Common myeloid progenitor, CD34-positive (primary cell): ENCODE measurements at regions not wholly inside any gene's neighbourhood (a gene's known extent, or its start where the extent isn't known, plus 50 kb on each side); places are given as distances from the start of the nearest gene placed in this dataset.
A peak's percentile ranks its signal among the peaks of the same experiment; 100 is the strongest.

ENCODE experiments used
- CTCF ChIA-PET: fragments of 350-600 bp; sonication (Branson Sonifier 250); formaldehyde crosslinking; loops from one replicate; lab custom pipeline; 2021; ENCODE audit warnings: antibody characterized with exemption; lab: Charles Lee
- POLR2A ChIA-PET: fragments of 350-600 bp; sonication (Branson Sonifier 250); formaldehyde crosslinking; loops from one replicate; lab custom pipeline; 2021; ENCODE audit warnings: antibody characterized with exemption; lab: Charles Lee
- DNase-seq, 3 donors: peaks; one replicate each; pipeline versions ENCODE4 v3.0.0 to v3.0.0-alpha.2; 2013
- H3K27ac ChIP-seq, 2 experiments: 1 replicate in 1 of 2; 2 replicates in 1 of 2; pipeline ENCODE4 v1.7.0; 2013; ENCODE audit warnings: inconsistent platforms in 2 of 2, low read length in 2 of 2, mild to moderate bottlenecking in 2 of 2, low read depth in 1 of 2, moderate library complexity in 1 of 2; ENCODE audit not compliant: severe bottlenecking in 2 of 2, insufficient read depth in 1 of 2, poor library complexity in 1 of 2
- H3K27me3 ChIP-seq, 5 experiments: replicated peaks in 2 of 5; 1 replicate in 3 of 5; 2 replicates in 2 of 5; pipeline versions ENCODE4 v1.6.1 to v1.7.0; 2013; ENCODE audit warnings: low read length in 4 of 5, mild to moderate bottlenecking in 2 of 5, moderate library complexity in 2 of 5, inconsistent platforms in 1 of 5; ENCODE audit not compliant: insufficient read depth in 5 of 5, control insufficient read depth in 4 of 5
- H3K36me3 ChIP-seq, 4 experiments: 1 replicate in 2 of 4; 2 replicates in 2 of 4; pipeline versions ENCODE4 v1.6.1 to v1.7.0; 2013; ENCODE audit warnings: low read length in 3 of 4, control low read depth in 1 of 4, mild to moderate bottlenecking in 1 of 4; ENCODE audit not compliant: control insufficient read depth in 4 of 4, insufficient read depth in 4 of 4
- H3K4me1 ChIP-seq, 4 experiments: 1 replicate in 3 of 4; 2 replicates in 1 of 4; pipeline versions ENCODE4 v1.6.1 to v1.7.1; 2013; ENCODE audit warnings: low read length in 3 of 4, mild to moderate bottlenecking in 3 of 4, control low read depth in 1 of 4, inconsistent platforms in 1 of 4, moderate library complexity in 1 of 4; ENCODE audit not compliant: control insufficient read depth in 4 of 4, insufficient read depth in 4 of 4; ENCODE audit errors: control extremely low read depth in 1 of 4
- H3K4me3 ChIP-seq, 7 experiments: 1 replicate in 4 of 7; 2 replicates in 3 of 7; pipeline versions ENCODE4 v1.5.1 to v1.7.0; 2013; ENCODE audit warnings: mild to moderate bottlenecking in 7 of 7, low read length in 6 of 7, moderate library complexity in 6 of 7, inconsistent platforms in 2 of 7, low read depth in 2 of 7, control low read depth in 1 of 7; ENCODE audit not compliant: insufficient read depth in 4 of 7, control insufficient read depth in 1 of 7; ENCODE audit errors: extremely low read depth in 1 of 7
- H3K9me3 ChIP-seq, 5 experiments: 1 replicate in 4 of 5; 2 replicates in 1 of 5; pipeline versions ENCODE4 v1.6.1 to v1.7.1; 2013; ENCODE audit warnings: low read length in 4 of 5, mild to moderate bottlenecking in 2 of 5, inconsistent platforms in 1 of 5, low read depth in 1 of 5, moderate library complexity in 1 of 5; ENCODE audit not compliant: control insufficient read depth in 4 of 5, insufficient read depth in 2 of 5; ENCODE audit errors: control extremely low read depth in 1 of 5
- WGBS: methylation state at CpG from one replicate; pipeline ENCODE4 v1.1.5; 2013; ENCODE audit not compliant: insufficient coverage; 5-methylcytosine and 5-hydroxymethylcytosine counted together

GRCh38 chr13:103758222-103758621, 692.0 kb upstream of the SLC10A2 start:
- Histone ChIP-seq H3K4me1 (no peaks in the 10 kb centered on the region), H3K36me3 (no peaks in the 10 kb centered on the region), H3K4me3 (no peak overlapping the region), H3K27me3 (no peaks in the 10 kb centered on the region), H3K27ac (no peak overlapping the region), H3K9me3 (no peaks in the 10 kb centered on the region)
- no peak for DNase-seq
- no CpG with 5 or more reads among the region's 1 CpG for WGBS
- ChIA-PET POLR2A (no interaction called here), CTCF (no interaction called here)

GRCh38 chr13:103757361-103757760, 691.1 kb upstream of the SLC10A2 start:
- ChIA-PET CTCF (no interaction called here), POLR2A (no interaction called here)
- Histone ChIP-seq H3K4me1 (no peaks in the 10 kb centered on the region), H3K27ac (no peak overlapping the region), H3K36me3 (no peaks in the 10 kb centered on the region), H3K4me3 (no peak overlapping the region), H3K27me3 (no peaks in the 10 kb centered on the region), H3K9me3 (no peaks in the 10 kb centered on the region)
- peak in 1 of 3 donors; percentile 23 for DNase-seq

- no peak overlapping the region for H3K27ac ChIP-seq
- CTCF ChIA-PET, result no interaction called here
- no peak overlapping the region for H3K4me3 ChIP-seq
- H3K4me1 ChIP-seq, result no peaks in the 10 kb centered on the region
- H3K9me3 ChIP-seq, result no peaks in the 10 kb centered on the region
- no peaks in the 10 kb centered on the region for H3K27me3 ChIP-seq
- POLR2A ChIA-PET, result no interaction called here
- no CpG with 5 or more reads among the region's 2 CpGs for WGBS
- no peak for DNase-seq
- H3K36me3 ChIP-seq, result no peaks in the 10 kb centered on the region
Measured at GRCh38 chr13:103754783-103755182, 688.6 kb upstream of the SLC10A2 start.

- no peak overlapping the region for H3K4me3 ChIP-seq
- no peaks in the 10 kb centered on the region for H3K36me3 ChIP-seq
- peaks cover 0 to 6% (median 0%) of the 10 kb centered on the region in 4 experiments for H3K4me1 ChIP-seq
- WGBS, result no CpG with 5 or more reads among the region's 2 CpGs
- no peaks in the 10 kb centered on the region for H3K27me3 ChIP-seq
- no peaks in the 10 kb centered on the region for H3K9me3 ChIP-seq
- POLR2A ChIA-PET, result no interaction called here
- CTCF ChIA-PET, result no interaction called here
- H3K27ac ChIP-seq, result no peak overlapping the region
- DNase-seq, result peak; percentile 1 to 57 (median 25)
Measured at GRCh38 chr13:103734837-103735236, 668.6 kb upstream of the SLC10A2 start.

GRCh38 chr13:103731959-103732358, 665.7 kb upstream of the SLC10A2 start:
- H3K27ac ChIP-seq, result no peak overlapping the region
- ChIA-PET CTCF (no interaction called here), POLR2A (no interaction called here)
- no peaks in the 10 kb centered on the region for H3K27me3 ChIP-seq
- WGBS, result 100% methylated on average over 3 of the region's 5 CpGs
- no peak overlapping the region for H3K4me3 ChIP-seq
- H3K4me1 ChIP-seq, result peaks cover 0 to 6% (median 0%) of the 10 kb centered on the region in 4 experiments
- no peaks in the 10 kb centered on the region for H3K9me3 ChIP-seq
- no peak for DNase-seq
- H3K36me3 ChIP-seq, result no peaks in the 10 kb centered on the region

- 95% methylated on average over 4 of the region's 6 CpGs for WGBS
- POLR2A ChIA-PET, result no interaction called here
- no peak overlapping the region for H3K27ac ChIP-seq
- peaks cover 0 to 6% (median 0%) of the 10 kb centered on the region in 4 experiments for H3K4me1 ChIP-seq
- no peaks in the 10 kb centered on the region for H3K27me3 ChIP-seq
- no peak for DNase-seq
- no peaks in the 10 kb centered on the region for H3K9me3 ChIP-seq
- no peaks in the 10 kb centered on the region for H3K36me3 ChIP-seq
- no peak overlapping the region for H3K4me3 ChIP-seq
- CTCF ChIA-PET, result interaction anchor here (0.6 kb wide), 1 partner anchor 28 kb away, joined by 3 read pairs; no protein-coding TSS in a partner anchor
Measured at GRCh38 chr13:103730407-103730806, 664.2 kb upstream of the SLC10A2 start.

GRCh38 chr13:103726808-103727207, 660.6 kb upstream of the SLC10A2 start:
- Histone ChIP-seq H3K27ac (no peak overlapping the region), H3K4me1 (no peaks in the 10 kb centered on the region), H3K36me3 (no peaks in the 10 kb centered on the region), H3K9me3 (no peaks in the 10 kb centered on the region), H3K27me3 (no peaks in the 10 kb centered on the region), H3K4me3 (no peak overlapping the region)
- ChIA-PET POLR2A (no interaction called here), CTCF (no interaction called here)
- no CpG with 5 or more reads among the region's 1 CpG for WGBS
- no peak for DNase-seq
